Hematopoietic multipotent progenitor cell treated with erythropoietin and hydrocortisone succinate and interleukin-3 and kit ligand, for 8 days (in vitro differentiated cells): ENCODE measurements at regions not wholly inside any gene's neighbourhood (a gene's known extent, or its start where the extent isn't known, plus 50 kb on each side); places are given as distances from the start of the nearest gene placed in this dataset.
A peak's percentile ranks its signal among the peaks of the same experiment; 100 is the strongest.

Source experiments
- DNase-seq: peaks from one replicate; pipeline ENCODE4 v3.0.0-alpha.2; 2015

GRCh38 chr2:176622792-176623191 lies 353.6 kb downstream of the MTX2 start:
- DNase-seq: no peak

- DNase-seq: no peak
These were observed 357.6 kb downstream of the MTX2 start for GRCh38 chr2:176626796-176627195.

- no peak for DNase-seq
These were observed 359.2 kb downstream of the MTX2 start for GRCh38 chr2:176628438-176628837.

- no peak for DNase-seq
These were observed 364.5 kb downstream of the MTX2 start for GRCh38 chr2:176633754-176634153.

- no peak for DNase-seq
These were observed 367.2 kb downstream of the MTX2 start for GRCh38 chr2:176636401-176636800.

- no peak for DNase-seq
These were observed 367.9 kb downstream of the MTX2 start for GRCh38 chr2:176637142-176637485.

GRCh38 chr2:176637486-176638166 lies 368.4 kb downstream of the MTX2 start:
- DNase-seq: no peak

GRCh38 chr2:176638167-176639015 lies 369.1 kb downstream of the MTX2 start:
- DNase-seq: peak; percentile 48

GRCh38 chr2:176639016-176639343 lies 369.7 kb downstream of the MTX2 start:
- no peak for DNase-seq

GRCh38 chr2:176639671-176640070 lies 370.4 kb downstream of the MTX2 start:
- DNase-seq: no peak

- no peak for DNase-seq
These were observed 372.2 kb downstream of the MTX2 start for GRCh38 chr2:176641436-176641835.

GRCh38 chr2:176642074-176642473 lies 372.8 kb downstream of the MTX2 start:
- DNase-seq: no peak

- no peak for DNase-seq
These were observed 374.4 kb downstream of the MTX2 start for GRCh38 chr2:176643646-176644045.

GRCh38 chr2:176645494-176645893 lies 376.3 kb downstream of the MTX2 start:
- no peak for DNase-seq

- no peak for DNase-seq
These were observed 376.9 kb downstream of the MTX2 start for GRCh38 chr2:176646033-176646615.

- no peak for DNase-seq
These were observed 378.3 kb downstream of the MTX2 start for GRCh38 chr2:176647325-176648165.

GRCh38 chr2:176648700-176649297 lies 379.6 kb downstream of the MTX2 start:
- no peak for DNase-seq

GRCh38 chr2:176650104-176650837 lies 381.0 kb downstream of the MTX2 start:
- DNase-seq: no peak

- no peak for DNase-seq
These were observed 381.8 kb downstream of the MTX2 start for GRCh38 chr2:176650838-176651555.

- DNase-seq: peak; percentile 57
These were observed 383.3 kb downstream of the MTX2 start for GRCh38 chr2:176652300-176653182.
